IPS DF 6.9 (cell line): ENCODE measurements at regions not wholly inside any gene's neighbourhood (a gene's known extent, or its start where the extent isn't known, plus 50 kb on each side); places are given as distances from the start of the nearest gene placed in this dataset.
"Not testable (repeated sequence)": the region's sequence is repeated elsewhere in the genome, so short reads cannot be mapped to it uniquely, and the experiment has no call there.

Source experiments
- DNase-seq: peaks from one replicate; pipeline ENCODE4 v3.0.0-alpha.2; 2013; ENCODE audit warnings: low read depth, low spot score
- H3K27ac ChIP-seq: one replicate; pipeline ENCODE4 v1.5.1; 2013; ENCODE audit warnings: low read length, control low read depth
- H3K27me3 ChIP-seq: 2 replicates; pipeline ENCODE4 v1.6.1; 2013; ENCODE audit warnings: mild to moderate bottlenecking, low read length; ENCODE audit not compliant: control insufficient read depth, insufficient read depth
- H3K36me3 ChIP-seq: 2 replicates; pipeline ENCODE4 v1.6.1; 2013; ENCODE audit warnings: low read length; ENCODE audit not compliant: control insufficient read depth, insufficient read depth
- H3K4me1 ChIP-seq: 2 replicates; pipeline ENCODE4 v1.6.1; 2013; ENCODE audit warnings: low read length; ENCODE audit not compliant: control insufficient read depth, insufficient read depth
- H3K4me3 ChIP-seq: 2 replicates; pipeline ENCODE4 v1.5.1; 2013; ENCODE audit warnings: mild to moderate bottlenecking, low read length
- H3K9me3 ChIP-seq: 2 replicates; pipeline ENCODE4 v1.6.1; 2013; ENCODE audit warnings: low read length, inconsistent platforms; ENCODE audit not compliant: control insufficient read depth, insufficient read depth
- WGBS: extraction: QIAGEN DNeasy Blood & Tissue Kit; methylation state at CpG from one replicate; pipeline ENCODE4 v1.1.7; 2013; ENCODE audit warnings: mixed read lengths, missing lambda C conversion rate; ENCODE audit not compliant: insufficient read length, insufficient coverage; 5-methylcytosine and 5-hydroxymethylcytosine counted together

DNA sequence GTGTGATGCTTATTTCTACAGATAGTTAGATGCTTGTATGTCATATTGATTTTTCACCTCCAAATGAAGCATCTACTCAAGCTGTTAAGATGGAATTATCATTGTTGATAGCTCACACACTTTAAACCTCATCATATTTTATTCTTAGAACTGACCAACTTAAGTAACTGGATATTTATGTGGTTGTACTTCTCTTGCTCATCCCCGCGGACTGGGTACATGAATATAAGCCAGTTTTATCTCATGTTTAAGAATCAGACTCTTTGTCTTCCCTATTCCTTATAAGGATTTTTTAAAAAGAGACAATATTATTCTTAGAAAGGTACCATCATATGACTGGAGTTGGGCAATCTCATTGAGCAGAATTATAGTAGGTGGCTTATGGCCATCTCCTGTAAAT lies 358.7 kb downstream of the DSC3 start:
- WGBS, result no CpG with 5 or more reads among the region's 2 CpGs
- H3K9me3 ChIP-seq, result no peaks in the 10 kb centered on the region
- H3K36me3 ChIP-seq, result no peaks in the 10 kb centered on the region
- H3K27ac ChIP-seq, result no peak overlapping the region
- no peaks in the 10 kb centered on the region for H3K27me3 ChIP-seq
- DNase-seq, result no peak
- no peak overlapping the region for H3K4me3 ChIP-seq
- H3K4me1 ChIP-seq, result no peaks in the 10 kb centered on the region

GRCh38 chr18:30682672-30683071 lies 359.9 kb downstream of the DSC3 start:
- Histone ChIP-seq H3K4me3 (no peak overlapping the region), H3K4me1 (no peaks in the 10 kb centered on the region), H3K27me3 (no peaks in the 10 kb centered on the region), H3K9me3 (no peaks in the 10 kb centered on the region), H3K36me3 (no peaks in the 10 kb centered on the region), H3K27ac (no peak overlapping the region)
- DNase-seq, result no peak
- no CpG with 5 or more reads among the region's 1 CpG for WGBS

- Histone ChIP-seq H3K4me1 (no peaks in the 10 kb centered on the region), H3K4me3 (no peak overlapping the region), H3K9me3 (no peaks in the 10 kb centered on the region), H3K27me3 (no peaks in the 10 kb centered on the region), H3K36me3 (no peaks in the 10 kb centered on the region), H3K27ac (no peak overlapping the region)
- no CpG with 5 or more reads among the region's 5 CpGs for WGBS
- DNase-seq, result no peak
These were observed 363.1 kb downstream of the DSC3 start for GRCh38 chr18:30679285-30679930.

GRCh38 chr18:30677813-30678212 lies 364.7 kb downstream of the DSC3 start:
- no CpG with 5 or more reads among the region's 5 CpGs for WGBS
- DNase-seq, H3K27ac ChIP-seq, H3K4me3 ChIP-seq, H3K4me1 ChIP-seq, H3K27me3 ChIP-seq, H3K36me3 ChIP-seq, H3K9me3 ChIP-seq: not testable (repeated sequence)

- Histone ChIP-seq H3K27ac (no peak overlapping the region), H3K4me3 (no peak overlapping the region), H3K9me3 (no peaks in the 10 kb centered on the region), H3K4me1 (no peaks in the 10 kb centered on the region), H3K27me3 (no peaks in the 10 kb centered on the region), H3K36me3 (no peaks in the 10 kb centered on the region)
- DNase-seq, result no peak
- WGBS, result no CpG with 5 or more reads among the region's 4 CpGs
These were observed 366.5 kb downstream of the DSC3 start for GRCh38 chr18:30676053-30676480.

DNA sequence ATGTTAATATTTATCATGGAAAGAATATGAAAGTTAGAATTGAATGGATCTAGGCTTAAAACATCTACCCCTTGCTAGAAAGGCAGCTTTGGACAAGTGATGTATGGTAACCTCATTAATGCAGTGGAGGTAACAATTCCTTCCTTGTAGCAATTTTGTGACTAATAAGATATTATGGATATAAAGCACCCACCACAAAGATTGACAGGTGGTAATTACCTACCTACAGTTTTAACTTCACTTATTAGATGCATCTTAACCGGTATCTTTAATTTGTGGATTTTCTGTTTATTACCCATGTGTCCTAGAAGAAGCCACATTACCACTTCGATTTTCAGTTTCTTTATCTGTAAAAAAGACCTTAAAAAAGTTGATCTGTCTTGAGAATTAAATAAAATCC lies 367.0 kb downstream of the DSC3 start:
- Histone ChIP-seq H3K4me1 (no peaks in the 10 kb centered on the region), H3K4me3 (no peak overlapping the region), H3K36me3 (no peaks in the 10 kb centered on the region), H3K27ac (no peak overlapping the region), H3K27me3 (no peaks in the 10 kb centered on the region), H3K9me3 (no peaks in the 10 kb centered on the region)
- WGBS, result no CpG with 5 or more reads among the region's 2 CpGs
- DNase-seq, result no peak

DNA sequence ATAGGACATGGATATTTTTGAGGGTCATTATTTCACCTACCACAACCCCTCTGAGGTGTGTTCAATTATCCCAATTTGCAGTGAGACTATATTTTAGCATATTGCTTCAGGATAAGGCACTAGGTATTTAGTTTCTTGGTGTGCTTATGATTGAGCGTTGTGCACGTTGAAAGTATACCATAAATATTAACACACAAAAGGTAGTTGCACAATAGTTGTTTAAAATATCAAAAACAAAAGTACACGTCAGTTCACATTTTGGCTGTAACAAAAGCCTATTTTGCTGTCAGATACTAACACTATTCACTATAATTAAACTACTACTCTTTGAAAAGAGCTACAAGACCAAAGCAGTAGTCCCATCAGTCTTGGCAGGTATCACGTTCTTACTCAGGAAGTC lies 367.5 kb downstream of the DSC3 start:
- Histone ChIP-seq H3K4me1 (no peaks in the 10 kb centered on the region), H3K27ac (no peak overlapping the region), H3K27me3 (no peaks in the 10 kb centered on the region), H3K36me3 (no peaks in the 10 kb centered on the region), H3K4me3 (no peak overlapping the region), H3K9me3 (no peaks in the 10 kb centered on the region)
- no CpG with 5 or more reads among the region's 4 CpGs for WGBS
- DNase-seq, result no peak

- H3K4me1 ChIP-seq, result no peaks in the 10 kb centered on the region
- no peak overlapping the region for H3K27ac ChIP-seq
- no peaks in the 10 kb centered on the region for H3K27me3 ChIP-seq
- H3K4me3 ChIP-seq, result no peak overlapping the region
- no peaks in the 10 kb centered on the region for H3K36me3 ChIP-seq
- WGBS, result no CpG with 5 or more reads among the region's 2 CpGs
- DNase-seq, result no peak
- no peaks in the 10 kb centered on the region for H3K9me3 ChIP-seq
These were observed 367.9 kb downstream of the DSC3 start for GRCh38 chr18:30674596-30674995.

DNA sequence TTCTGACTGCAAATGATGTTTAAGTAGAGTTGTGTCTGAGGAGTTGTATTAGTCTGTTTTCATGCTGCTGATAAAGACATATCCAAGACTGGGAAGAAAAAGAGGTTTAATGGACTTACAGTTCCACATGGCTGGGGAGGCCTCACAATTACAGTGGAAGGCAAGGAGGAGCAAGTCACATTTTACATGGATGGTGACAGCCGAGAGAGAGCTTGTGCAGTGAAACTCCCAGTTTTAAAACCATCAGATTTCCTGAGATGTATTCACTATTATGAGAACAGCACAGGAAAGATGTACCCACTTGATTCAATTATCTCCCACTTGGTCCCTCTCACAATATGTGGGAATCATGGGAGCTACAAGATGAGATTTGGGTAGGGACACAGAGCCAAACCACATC lies 370.1 kb downstream of the DSC3 start:
- H3K4me3 ChIP-seq, H3K4me1 ChIP-seq, DNase-seq, H3K9me3 ChIP-seq, H3K27me3 ChIP-seq, H3K36me3 ChIP-seq, H3K27ac ChIP-seq: not testable (repeated sequence)
- WGBS, result no CpG with 5 or more reads among the region's 1 CpG

GRCh38 chr18:30658306-30658705 lies 384.2 kb downstream of the DSC3 start:
- Histone ChIP-seq H3K4me3 (no peak overlapping the region), H3K27me3 (no peaks in the 10 kb centered on the region), H3K27ac (no peak overlapping the region), H3K36me3 (no peaks in the 10 kb centered on the region), H3K4me1 (no peaks in the 10 kb centered on the region), H3K9me3 (no peaks in the 10 kb centered on the region)
- no CpG with 5 or more reads among the region's 1 CpG for WGBS
- no peak for DNase-seq

- no CpG with 5 or more reads among the region's 2 CpGs for WGBS
- no peak overlapping the region for H3K27ac ChIP-seq
- DNase-seq, result no peak
- no peaks in the 10 kb centered on the region for H3K27me3 ChIP-seq
- H3K4me1 ChIP-seq, result no peaks in the 10 kb centered on the region
- no peak overlapping the region for H3K4me3 ChIP-seq
- H3K36me3 ChIP-seq, result no peaks in the 10 kb centered on the region
- H3K9me3 ChIP-seq, result no peaks in the 10 kb centered on the region
These were observed 390.2 kb downstream of the DSC3 start for GRCh38 chr18:30652387-30652786.
